NB4 (cell line): ENCODE measurements at regions not wholly inside any gene's neighbourhood (a gene's known extent, or its start where the extent isn't known, plus 50 kb on each side); places are given as distances from the start of the nearest gene placed in this dataset.

ENCODE experiments used
- DNase-seq: peaks from one replicate; pipeline ENCODE4 v3.0.0; 2010; ENCODE audit warnings: low read depth
- H3K4me3 ChIP-seq: one replicate; pipeline ENCODE4 v1.5.1; 2011; ENCODE audit warnings: mild to moderate bottlenecking, low read depth, low read length, moderate library complexity
- MAX ChIP-seq: IDR thresholded peaks from 2 replicates; pipeline ENCODE4 v1.6.1; 2011; ENCODE audit warnings: low read depth, low read length
- MYC ChIP-seq: IDR thresholded peaks from 2 replicates; pipeline ENCODE4 v1.6.1; 2011; ENCODE audit warnings: low read depth, low read length
- POLR2A ChIP-seq: IDR thresholded peaks from 2 replicates; pipeline ENCODE4 v1.6.1; 2011; ENCODE audit warnings: mild to moderate bottlenecking; ENCODE audit not compliant: insufficient read length; ENCODE audit errors: extremely low read depth
- TF ChIP-seq, protein P1 (sequence below): IDR thresholded peaks from one replicate; pipeline ENCODE4 v1.5.1; 2012; ENCODE audit warnings: low read depth, low read length

GRCh38 chr4:38223782-38224236, 263.6 kb downstream of the PTTG2 start:
- TF ChIP-seq, protein P1, sequence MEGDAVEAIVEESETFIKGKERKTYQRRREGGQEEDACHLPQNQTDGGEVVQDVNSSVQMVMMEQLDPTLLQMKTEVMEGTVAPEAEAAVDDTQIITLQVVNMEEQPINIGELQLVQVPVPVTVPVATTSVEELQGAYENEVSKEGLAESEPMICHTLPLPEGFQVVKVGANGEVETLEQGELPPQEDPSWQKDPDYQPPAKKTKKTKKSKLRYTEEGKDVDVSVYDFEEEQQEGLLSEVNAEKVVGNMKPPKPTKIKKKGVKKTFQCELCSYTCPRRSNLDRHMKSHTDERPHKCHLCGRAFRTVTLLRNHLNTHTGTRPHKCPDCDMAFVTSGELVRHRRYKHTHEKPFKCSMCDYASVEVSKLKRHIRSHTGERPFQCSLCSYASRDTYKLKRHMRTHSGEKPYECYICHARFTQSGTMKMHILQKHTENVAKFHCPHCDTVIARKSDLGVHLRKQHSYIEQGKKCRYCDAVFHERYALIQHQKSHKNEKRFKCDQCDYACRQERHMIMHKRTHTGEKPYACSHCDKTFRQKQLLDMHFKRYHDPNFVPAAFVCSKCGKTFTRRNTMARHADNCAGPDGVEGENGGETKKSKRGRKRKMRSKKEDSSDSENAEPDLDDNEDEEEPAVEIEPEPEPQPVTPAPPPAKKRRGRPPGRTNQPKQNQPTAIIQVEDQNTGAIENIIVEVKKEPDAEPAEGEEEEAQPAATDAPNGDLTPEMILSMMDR: no peak
- TF ChIP-seq MAX: no peak
- no peak for DNase-seq
- H3K4me3 ChIP-seq: no peak overlapping the region

DNA sequence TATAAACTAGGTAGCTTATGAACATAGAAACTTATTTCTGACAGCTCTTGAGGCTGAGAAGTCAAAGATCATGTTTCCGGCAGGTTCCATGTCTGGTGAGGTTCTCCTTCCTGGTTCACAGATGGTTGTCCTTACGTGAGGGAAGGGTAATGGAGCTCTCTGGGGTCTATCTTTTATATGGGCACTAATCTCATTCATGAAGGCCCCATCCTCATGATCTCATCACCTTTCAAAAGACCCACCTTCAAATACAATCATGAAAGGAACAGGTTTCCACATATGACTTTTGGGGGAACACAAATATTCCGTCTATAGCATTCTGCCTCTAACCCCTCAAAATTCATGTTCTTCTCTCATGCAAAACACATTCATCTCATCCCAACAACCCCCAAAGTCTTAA, 264.7 kb downstream of the PTTG2 start:
- DNase-seq: no peak
- no peak overlapping the region for H3K4me3 ChIP-seq
- TF ChIP-seq MAX (no peak), POLR2A (no peak), MYC (no peak)
- TF ChIP-seq, protein P1: no peak

DNA sequence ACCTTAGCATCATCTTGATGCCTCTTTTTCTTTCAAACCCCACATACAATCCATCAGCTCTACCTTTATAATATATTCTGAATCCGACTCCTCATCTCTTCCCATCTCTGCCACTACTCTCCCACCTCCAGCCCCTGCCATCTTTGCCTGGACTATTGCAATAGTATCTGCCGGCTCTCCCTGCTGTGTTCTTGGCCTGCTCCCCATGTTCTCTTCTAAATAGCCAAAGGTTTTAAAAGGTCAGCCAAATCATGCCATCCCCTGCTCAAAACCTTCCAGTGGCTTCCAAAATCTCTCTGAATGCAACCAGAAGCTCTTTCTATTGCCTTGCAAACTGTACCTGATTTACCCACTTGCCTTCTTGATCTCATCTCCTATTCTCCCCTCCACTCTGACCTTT, 266.0 kb downstream of the PTTG2 start:
- DNase-seq: no peak
- H3K4me3 ChIP-seq: no peak overlapping the region
- no peak for TF ChIP-seq POLR2A
- TF ChIP-seq MYC: no peak
- TF ChIP-seq, protein P1: no peak
- TF ChIP-seq MAX: no peak

GRCh38 chr4:38230121-38230801, 270.1 kb downstream of the PTTG2 start:
- TF ChIP-seq, protein P1: no peak
- TF ChIP-seq MAX (no peak), MYC (no peak), POLR2A (no peak)
- DNase-seq: no peak
- no peak overlapping the region for H3K4me3 ChIP-seq

- no peak for TF ChIP-seq MAX
- no peak for DNase-seq
- no peak overlapping the region for H3K4me3 ChIP-seq
These were observed 270.8 kb downstream of the PTTG2 start for GRCh38 chr4:38230821-38231563.

GRCh38 chr4:38231626-38232025, 271.4 kb downstream of the PTTG2 start:
- no peak overlapping the region for H3K4me3 ChIP-seq
- TF ChIP-seq MYC (no peak), MAX (no peak), POLR2A (no peak)
- TF ChIP-seq, protein P1: no peak
- DNase-seq: no peak
